Right lobe of liver (tissue), 4 donors: ENCODE measurements at regions not wholly inside any gene's neighbourhood (a gene's known extent, or its start where the extent isn't known, plus 50 kb on each side); places are given as distances from the start of the nearest gene placed in this dataset.

Experiments
- POLR2A ChIP-seq: fragments of 450-650 bp; IDR thresholded peaks from one replicate; pipeline ENCODE4 v1.6.1; 2017; ENCODE audit warnings: antibody characterized with exemption, mild to moderate bottlenecking
- TF ChIP-seq, protein P1 (sequence below), 4 donors: fragments of 200-600 bp in 3 of 4; fragments of 450-650 bp in 1 of 4; IDR thresholded peaks; one replicate each; pipeline versions ENCODE4 v1.5.1 to v1.8.0; 2016 to 2022; ENCODE audit warnings: antibody characterized with exemption in 4 of 4, mild to moderate bottlenecking in 2 of 4
- donor health status: DM: no; HTN: no; CAD: no.
- donor health status: DM: no; HTN: no; CAD: no.
- donor health status: DM: no; HTN: yes; CAD: no.

DNA sequence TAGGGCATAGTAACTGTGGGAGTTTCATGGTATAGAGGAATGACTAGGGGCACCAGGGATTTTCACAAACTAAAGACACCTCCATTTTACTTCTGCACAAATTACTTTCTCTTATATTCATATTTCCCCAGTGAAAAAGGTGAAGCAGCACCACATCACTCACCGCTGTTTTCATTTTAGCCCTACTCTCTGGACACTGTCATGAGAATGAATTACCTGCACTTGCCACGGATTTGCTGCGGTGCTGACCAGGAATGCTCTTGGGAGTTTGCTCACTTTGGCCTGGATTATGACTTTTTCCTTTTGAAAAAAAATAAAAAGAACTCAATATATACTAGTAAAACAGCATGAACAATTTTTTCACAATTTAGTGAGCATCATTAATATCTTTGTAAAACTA lies 351.3 kb downstream of the NKX6-1 start:
- no peak for TF ChIP-seq POLR2A
- TF ChIP-seq, protein P1, sequence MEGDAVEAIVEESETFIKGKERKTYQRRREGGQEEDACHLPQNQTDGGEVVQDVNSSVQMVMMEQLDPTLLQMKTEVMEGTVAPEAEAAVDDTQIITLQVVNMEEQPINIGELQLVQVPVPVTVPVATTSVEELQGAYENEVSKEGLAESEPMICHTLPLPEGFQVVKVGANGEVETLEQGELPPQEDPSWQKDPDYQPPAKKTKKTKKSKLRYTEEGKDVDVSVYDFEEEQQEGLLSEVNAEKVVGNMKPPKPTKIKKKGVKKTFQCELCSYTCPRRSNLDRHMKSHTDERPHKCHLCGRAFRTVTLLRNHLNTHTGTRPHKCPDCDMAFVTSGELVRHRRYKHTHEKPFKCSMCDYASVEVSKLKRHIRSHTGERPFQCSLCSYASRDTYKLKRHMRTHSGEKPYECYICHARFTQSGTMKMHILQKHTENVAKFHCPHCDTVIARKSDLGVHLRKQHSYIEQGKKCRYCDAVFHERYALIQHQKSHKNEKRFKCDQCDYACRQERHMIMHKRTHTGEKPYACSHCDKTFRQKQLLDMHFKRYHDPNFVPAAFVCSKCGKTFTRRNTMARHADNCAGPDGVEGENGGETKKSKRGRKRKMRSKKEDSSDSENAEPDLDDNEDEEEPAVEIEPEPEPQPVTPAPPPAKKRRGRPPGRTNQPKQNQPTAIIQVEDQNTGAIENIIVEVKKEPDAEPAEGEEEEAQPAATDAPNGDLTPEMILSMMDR (IDR thresholded peaks at IDR 0.05): no peak
